Fibroblast of skin of back (primary cell): ENCODE measurements at regions not wholly inside any gene's neighbourhood (a gene's known extent, or its start where the extent isn't known, plus 50 kb on each side); places are given as distances from the start of the nearest gene placed in this dataset.
A peak's percentile ranks its signal among the peaks of the same experiment; 100 is the strongest.

Experiments used
- DNase-seq: peaks from one replicate; pipeline ENCODE4 v3.0.0-alpha.2; 2013

DNA sequence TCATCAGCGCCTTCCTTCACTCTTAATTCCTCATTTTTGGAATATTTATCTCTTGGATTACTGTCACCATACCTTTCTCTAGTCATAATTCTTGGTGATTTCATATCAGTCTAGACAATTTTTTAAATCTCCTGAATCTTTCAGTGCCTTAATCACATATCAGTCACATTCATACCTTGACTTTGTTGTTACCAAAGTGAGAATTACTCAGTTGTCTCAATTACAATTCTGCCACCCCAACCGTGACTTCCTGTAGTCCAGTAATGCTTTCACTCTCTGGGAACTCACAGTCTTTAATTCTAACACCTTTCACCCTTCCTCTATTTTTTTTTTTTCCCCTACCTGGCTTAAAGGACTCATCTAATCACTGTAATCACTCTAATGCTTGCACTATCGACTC, 1275.3 kb upstream of the TENM3 start:
- no peak for DNase-seq

DNA sequence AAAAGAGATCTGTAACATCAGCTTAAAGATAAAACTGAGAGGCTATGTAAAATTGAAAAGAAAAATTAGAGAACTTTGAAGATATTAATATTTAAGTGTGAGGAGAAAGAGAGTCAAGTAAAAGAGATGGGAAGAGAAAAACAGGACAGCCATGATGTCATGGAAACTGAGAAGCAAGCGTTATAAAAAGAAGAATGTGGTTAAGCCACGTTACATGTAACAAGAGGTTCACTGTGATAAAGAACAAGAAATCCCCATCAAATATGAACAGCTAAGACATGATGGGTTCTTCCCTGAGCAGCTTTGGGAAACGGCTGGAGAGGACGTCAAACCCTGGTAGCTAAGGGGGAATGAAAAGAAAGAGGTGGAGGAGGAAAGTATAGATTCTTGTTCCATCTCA, 1269.3 kb upstream of the TENM3 start:
- no peak for DNase-seq

DNA sequence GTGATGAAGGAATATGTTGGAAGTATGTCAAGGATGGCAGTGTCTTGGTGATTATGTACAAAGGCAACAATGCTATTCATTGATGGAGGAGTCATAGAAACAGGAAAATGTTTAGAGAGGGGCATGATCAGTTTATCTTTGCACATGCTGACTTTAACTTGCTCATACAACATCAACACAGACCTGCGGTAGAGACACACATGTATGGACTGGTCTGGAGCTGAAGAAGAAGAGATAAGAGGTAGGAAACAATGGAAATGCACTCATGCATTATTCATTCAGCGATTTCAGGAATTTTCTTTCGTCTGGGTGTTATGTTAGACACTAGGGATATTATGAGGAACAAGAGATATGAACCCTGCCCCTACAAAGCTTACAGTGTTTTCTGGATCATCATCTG, 1252.3 kb upstream of the TENM3 start:
- no peak for DNase-seq

DNA sequence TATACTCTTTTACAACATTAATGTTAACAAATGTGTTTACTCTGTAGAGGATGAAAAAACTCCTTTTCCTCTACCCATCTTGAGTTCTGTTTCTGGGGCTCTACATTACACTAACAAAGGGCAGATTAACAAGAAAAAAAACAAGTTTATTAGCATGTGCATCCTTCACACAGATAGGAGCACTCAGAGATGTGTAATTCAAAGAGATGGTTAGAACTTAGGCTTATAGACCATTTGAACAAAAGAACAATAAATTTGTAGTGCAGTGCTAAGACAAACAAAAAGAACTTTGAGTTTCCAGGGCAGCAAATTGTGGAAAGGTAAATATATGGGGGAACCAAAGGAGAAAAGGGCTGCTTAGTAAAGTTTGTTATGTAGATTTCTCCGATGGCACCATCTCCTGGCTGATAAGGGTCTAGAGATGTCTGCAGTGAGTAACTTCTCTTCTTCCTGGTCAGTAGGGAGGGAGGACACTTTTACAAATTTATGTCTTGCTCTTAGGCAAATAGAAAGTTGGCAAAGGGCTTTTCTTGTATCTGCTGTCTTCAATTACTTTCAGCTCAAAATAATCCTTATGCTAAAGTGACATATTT, 1249.9 kb upstream of the TENM3 start:
- no peak for DNase-seq

DNA sequence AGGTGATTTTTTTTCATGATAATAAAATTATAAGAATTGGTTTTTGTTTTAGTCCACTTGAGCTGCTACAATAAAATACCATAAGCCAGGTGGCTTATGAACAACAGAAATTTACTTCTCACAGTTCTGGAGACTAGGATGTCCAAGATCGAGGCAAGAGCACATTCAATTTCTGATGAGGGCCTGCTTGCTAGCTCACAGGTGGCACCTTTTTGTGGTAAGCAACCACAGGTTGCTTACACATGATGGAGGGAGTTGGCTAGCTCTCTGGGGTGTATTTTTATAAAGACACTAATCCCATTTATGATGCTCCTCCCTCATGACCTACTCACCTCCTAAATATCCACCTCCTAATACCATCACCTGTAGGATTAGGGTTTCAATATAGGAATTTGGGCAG, 1248.5 kb upstream of the TENM3 start:
- DNase-seq: no peak

DNA sequence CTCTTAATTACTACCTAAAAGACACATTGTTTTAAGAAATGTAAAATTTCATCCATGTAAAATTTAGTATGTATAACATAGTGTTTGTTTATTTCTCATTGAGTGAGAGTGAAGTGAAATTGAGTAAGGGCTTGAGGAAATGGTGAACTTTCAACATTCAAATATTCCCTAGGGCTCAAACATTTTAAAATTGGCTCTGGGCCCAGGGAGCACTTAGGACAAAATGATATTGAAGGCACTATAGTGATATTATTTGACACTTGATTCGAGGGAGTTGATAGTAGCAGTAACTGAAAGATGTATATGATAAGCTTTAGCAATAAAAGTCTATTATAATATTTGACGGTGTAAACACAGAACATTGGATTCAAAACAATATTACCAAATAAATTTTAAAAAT, 1244.0 kb upstream of the TENM3 start:
- no peak for DNase-seq

DNA sequence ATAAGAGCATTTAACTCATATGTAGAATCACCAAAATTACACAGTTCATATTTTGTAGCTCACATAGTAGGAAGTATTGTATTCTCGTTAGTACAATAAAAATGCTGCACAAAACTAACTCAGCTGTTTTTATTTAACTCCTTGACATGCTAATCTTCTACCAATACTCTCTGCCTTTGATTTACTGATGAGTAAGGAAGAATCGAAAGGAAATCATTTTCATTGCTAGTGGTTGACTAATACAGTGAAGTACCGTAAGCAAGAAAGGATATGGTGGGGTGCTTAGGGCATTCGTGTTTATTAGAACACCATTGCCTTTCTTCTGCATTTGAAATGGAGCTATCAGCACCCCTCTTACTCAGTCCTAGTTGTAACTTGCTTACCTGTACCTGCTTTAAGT, 1239.1 kb upstream of the TENM3 start:
- DNase-seq: no peak

DNA sequence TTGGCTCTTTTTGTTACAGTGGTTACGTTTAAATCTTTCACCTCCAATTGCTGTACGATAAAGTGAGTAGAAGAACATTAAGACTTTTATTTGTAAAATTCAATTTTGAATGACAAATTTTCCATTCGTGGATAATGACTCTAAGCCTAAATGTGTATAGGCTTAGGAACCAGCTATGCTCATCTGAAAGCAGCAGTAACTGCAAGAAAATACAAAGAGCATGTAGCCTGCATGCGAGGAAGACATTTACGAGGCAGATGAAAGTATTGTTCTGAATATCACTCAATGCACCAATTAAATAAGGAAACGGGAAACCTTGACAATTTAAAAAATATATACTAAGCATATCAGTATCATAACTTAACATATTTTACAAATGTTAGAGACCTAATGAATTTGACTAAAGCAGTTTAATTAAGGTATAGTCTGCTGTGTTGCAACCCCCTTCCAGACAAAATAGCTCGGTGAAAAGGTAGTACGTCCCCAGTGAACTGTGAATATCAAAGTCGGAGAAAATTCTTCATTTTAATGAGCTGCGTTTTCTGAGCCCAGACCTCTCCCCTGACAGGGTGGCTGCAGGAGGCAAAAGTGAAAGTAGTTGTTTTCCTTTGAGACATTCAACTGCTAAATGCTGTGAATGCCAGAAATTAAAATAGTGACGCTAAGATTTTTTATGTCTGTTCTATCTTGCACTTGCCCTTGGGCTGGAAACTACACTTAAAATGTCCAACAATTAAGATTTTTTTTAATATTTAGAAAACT, 1236.5 kb upstream of the TENM3 start:
- no peak for DNase-seq

DNA sequence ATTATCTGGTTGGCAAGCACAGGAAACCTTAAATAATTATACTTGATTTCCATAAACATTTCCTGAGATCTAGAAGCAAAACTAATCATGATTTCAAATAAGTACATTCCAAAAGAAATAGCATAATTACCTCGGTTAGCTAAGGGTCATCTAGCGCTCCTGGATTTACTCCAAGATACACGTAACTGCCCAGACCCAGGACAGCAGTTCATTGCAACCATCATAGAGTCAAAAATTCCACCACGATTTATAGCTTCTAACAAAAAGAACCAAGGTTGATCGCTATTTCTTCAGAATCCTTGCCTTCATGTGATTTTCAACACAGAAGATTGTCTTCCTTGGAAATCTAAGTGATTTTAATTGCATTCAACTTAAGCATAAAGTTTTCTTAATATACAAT, 1235.5 kb upstream of the TENM3 start:
- DNase-seq: no peak

DNA sequence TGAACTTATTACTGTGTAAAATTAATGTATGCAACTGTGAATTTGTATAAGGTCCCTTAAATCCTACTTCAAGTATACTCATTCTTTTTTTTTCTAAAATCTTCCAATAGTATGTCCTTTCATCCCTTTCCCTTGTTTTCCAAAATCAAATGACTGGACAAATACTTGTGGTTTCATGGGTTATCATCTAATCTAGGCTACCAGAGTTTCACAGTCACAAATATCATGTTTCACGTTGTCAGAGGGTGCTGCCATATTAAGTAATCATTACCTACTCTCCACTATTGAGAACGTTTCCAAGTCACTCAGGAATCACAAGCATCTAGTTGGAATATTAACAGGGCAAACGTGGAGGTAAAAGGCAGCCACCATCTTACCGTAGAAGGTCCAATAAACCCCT, 1235.0 kb upstream of the TENM3 start:
- DNase-seq: peak; percentile 8

DNA sequence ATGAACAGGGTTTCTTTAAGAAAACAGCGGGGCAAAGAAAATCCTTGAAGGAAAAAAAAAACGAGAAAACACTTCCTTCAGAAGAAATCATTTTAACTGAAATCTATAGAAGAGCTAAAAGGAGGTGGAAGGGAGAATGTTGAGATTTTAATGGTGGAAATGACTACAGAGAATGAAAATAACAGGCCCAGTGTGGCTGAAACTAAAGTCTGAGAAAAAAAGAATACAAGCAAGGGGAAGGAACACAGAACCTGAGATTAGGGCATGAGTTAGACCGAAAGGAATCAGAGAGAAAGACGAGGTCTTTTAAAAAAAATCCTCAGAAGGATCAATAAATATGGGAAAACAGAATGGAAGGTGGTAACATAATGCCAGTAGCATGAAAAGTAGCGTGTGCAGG, 1230.0 kb upstream of the TENM3 start:
- DNase-seq: no peak

DNA sequence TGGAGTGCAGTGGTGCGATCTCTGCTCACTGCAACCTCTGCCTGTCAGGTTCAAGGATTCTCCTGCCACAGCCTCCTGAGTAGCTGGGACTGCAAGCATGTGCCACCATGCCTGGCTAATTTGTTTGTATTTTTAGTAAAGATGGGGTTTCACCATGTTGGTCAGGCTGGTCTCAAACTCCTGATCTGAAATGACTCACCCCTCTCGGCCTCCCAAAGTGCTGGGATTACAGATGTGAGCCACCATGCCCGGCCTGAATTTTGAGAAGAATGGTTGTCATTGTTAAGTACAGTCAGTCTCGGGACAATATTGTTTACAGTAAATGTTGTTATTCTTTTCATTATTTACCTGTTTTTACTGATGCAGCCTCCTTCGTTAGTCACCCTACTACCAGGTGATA, 1226.2 kb upstream of the TENM3 start:
- DNase-seq: no peak

DNA sequence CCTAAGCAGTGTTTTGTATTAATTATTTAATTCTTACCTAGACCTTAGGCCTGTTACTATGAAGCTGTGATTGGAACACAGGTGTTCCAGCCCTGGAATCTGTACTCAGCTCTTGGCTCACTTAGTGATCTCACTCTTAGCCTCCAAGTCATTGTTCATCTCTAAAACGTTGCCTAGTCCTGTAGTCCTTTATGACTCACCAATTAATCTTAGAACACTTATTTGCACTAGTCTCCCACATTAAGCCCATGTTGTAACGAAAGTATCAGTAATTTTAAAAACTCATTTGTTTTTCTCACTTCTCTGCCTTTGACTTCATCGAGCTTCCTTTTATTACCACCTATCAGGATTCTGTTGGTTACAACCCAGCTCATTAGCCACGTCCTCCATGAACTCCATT, 1224.7 kb upstream of the TENM3 start:
- no peak for DNase-seq

DNA sequence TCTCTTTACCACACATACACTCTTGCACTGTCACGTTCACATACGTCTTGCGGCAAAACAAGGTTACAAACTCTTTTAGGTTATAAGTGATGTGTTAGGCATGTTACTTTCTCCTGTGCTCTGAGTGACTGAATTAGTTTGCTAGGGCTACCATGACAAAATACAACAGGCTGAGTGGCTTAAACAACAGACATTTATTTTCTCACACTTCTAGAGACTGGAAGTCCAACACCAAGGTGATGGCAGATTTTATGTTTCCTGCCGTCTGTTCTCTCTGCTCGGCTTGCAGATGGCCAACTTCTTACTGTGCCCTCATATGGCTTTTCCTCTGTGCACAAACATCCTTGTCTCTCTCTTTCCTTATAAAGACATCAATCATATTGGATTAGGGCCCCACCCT, 1224.3 kb upstream of the TENM3 start:
- DNase-seq: no peak

DNA sequence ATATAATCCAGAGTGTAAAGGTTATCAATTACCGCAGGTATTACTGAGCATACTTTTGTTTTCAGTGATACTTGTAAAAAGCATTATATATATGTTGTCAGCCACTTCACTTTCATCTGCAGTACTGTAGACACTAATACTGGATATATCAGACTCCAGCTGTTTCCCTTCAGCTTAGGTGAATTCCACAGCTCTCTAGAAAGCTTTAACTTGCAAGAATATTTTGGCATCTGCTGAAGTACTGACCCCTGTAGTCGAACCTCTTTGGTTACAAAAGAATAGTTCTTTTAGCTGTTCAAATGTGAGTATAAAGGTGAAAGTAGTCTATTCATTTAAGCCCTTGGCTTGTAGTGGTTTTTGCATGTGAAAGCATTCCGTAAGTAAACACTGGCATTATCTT, 1222.7 kb upstream of the TENM3 start:
- DNase-seq: no peak

DNA sequence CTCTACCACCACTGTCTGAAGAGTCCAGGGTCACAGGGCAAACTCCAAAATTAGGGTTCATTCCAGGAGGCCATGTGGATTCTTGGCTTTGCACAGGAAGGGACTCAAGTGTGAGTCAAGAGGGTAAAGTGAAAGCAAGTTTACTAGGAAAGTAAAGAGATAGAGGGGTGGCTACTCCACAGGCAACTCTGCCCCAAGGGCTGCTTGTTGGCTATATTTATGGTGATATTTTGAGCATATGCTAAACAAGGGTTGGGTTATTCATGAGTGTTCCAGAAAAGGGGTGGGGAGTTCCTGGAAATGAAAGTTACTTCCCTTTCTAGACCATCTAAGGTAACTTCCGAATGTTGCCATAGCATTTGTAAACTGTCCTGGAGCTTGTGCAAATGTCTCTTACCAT, 1222.0 kb upstream of the TENM3 start:
- DNase-seq: no peak

DNA sequence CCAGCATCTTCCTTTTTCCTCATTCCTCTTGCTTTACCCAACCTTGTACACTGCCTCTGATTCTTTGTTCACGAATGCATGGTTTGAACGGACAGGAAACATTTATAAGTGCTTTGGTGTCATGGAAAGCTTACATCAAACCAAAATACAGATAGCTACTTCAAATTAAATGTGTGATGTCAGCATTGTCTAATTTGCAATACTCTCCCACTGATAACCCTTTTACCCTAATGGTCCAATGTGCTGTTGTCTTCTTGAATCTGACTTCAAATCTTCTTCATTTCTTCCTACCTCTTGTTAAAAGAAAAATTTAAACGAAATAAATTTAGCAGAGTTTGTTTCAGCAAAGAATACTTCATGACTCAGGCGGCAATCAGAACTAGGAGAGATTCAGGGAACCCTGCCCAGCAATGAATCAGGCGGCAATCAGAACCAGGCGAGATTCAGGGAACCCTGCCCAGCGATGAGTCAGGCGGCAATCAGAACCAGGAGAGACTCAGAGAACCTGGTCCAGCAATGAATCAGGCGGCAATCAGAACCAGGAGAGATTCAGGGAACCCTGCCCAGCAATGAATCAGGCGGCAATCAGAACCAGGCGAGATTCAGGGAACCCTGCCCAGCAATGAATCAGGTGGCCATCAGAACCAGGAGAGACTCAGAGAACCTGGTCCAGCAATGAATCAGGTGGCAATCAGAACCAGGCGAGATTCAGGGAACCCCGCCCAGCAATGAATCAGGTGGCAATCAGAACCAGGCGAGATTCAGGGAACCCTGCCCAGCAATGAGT, 1212.9 kb upstream of the TENM3 start:
- DNase-seq: peak; percentile 49

DNA sequence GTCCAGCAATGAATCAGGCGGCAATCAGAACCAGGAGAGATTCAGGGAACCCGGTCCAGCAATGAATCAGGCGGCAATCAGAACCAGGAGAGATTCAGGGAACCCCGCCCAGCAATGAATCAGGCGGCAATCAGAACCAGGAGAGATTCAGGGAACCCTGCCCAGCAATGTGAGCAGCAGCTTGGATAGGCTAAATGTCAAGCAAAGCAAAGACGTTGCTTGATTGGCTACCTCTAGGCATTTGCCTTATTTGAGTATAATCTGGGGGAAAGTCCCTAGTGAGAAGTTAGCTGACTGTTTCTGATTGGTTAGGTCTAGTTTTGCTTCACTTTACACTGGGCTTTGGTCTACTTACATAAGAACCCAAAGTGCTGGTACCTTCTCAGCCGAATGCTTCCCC, 1212.2 kb upstream of the TENM3 start:
- DNase-seq: no peak

DNA sequence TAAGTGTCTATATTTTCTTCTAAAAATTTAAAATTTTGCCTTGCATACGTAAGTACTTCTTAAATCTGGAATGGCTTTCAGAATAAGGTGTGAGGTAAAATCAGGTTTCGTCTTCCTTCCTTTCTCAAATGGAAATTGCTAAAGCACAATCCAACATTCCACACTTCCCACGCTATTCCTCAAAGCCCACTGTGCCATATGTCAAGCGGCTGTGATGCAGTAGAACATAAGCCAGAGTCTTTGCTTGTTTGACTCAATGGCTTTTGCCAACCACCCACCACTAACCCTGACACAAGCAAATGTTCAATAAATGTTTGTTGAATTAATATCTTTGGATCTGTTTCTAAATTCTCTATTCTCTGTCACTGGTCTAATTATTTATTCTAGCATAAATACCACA, 1199.7 kb upstream of the TENM3 start:
- DNase-seq: no peak

DNA sequence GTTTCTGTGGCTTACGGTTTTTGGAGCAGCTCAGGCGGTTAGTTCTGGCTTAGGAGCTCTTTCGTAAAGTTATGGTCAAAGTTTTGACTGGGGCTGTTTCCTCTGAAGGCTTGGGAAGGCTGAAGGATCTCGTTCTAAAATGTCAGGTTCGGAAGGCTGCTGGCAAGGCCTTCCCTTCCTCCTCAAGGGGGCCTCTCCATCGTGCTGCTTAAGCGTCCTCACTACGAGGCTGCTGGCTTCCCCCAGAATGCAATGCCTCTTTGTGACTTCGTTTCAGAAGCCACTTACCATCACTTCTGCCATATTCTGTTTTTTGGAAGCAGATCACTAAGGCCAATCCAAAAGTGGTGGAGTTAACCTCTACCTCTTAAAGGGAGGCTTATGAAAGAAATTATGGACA, 1196.4 kb upstream of the TENM3 start:
- DNase-seq: no peak

DNA sequence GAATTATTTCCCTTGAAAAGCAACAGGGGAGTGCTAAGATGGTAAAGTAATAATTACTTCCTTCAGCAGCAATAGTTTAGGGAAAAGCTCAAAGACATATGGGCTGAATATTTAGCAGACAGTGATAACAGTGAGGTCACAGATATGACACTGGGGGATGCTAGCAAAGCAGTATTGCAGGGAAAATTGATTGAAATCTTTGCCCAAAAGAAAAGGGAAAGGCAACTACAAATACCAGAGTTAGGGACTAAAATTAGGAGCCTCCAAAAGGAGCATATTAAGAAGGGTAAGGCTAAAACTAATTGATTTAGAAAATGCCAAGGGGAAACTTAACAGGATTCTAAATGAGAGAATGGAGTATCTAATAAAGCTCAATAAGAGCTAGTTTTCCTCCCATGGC, 1191.3 kb upstream of the TENM3 start:
- DNase-seq: no peak

DNA sequence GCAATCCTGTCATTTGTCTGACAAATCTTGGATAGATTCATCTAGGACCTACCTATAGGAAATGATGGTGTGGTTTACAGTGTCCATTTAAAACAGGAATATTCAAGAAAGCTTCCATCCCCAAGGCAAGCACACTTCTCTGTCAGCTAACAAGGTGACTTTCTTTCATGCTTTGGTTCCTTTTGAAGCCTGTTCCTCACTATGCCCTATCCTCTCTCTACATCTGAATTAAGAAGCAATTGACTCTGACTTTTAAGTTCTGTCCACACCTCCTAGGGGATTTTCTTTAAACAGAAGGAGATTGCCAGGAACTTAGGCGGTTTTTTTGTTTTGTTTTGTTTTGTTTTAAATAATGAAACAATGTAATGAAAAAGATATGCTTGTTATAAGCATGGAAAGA, 1181.4 kb upstream of the TENM3 start:
- DNase-seq: no peak

DNA sequence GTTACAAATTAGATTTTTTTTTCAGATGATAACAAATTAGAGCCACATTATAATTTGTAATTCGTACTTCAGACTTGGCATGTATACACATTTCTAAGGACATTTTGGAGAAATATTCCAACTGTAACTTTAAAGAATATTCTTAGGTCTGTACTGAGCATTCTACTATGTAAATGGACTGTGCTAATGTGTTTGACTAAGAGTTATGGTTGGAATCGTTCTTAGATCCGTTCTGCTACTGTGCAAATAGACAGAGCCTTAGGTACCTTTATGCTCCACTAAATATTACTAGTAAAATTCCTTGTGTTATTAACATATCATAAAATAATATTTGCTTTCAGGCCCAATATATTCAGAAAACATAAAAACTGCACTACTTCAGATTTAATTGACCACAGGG, 1180.0 kb upstream of the TENM3 start:
- DNase-seq: no peak

DNA sequence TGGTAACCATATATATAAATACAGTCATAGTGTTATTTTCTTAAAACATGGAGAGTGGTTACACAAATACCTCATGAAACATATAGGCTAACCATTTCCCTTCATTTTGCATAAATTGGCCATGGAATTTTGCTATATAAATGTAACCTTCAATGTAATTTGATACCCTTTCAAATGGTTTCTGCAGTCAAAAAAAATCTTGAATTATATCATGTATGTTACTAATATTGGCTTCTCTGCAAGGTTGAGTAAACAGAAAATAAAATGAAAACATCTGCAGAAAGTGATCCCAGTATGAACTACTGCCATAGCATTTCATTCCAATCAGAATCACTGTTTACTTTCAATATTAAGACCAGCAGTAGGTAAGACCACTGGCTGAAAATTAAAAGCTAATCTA, 1165.9 kb upstream of the TENM3 start:
- peak; percentile 5 for DNase-seq
